ENCODE measurements at regions not wholly inside any gene's neighbourhood (a gene's known extent, or its start where the extent isn't known, plus 50 kb on each side); places are given as distances from the start of the nearest gene placed in this dataset.
"Not testable (repeated sequence)": the region's sequence is repeated elsewhere in the genome, so short reads cannot be mapped to it uniquely, and the experiment has no call there.

- Mint-ChIP-seq H3K27me3 (ENCODE audit: insufficient read depth) (no peaks in the 10 kb centered on the region), H3K4me3 (no peak overlapping the region), H3K9me3 (no peaks in the 10 kb centered on the region), H3K36me3 (ENCODE audit: low read depth) (no peaks in the 10 kb centered on the region), H3K27ac (no peak overlapping the region), H3K4me1 (ENCODE audit: low read depth) (no peaks in the 10 kb centered on the region)
- intact Hi-C loops (cut with micrococcal nuclease) = no loop called here
- DNase-seq (ENCODE audit: low spot score) = no peak
These were observed 81.1 kb downstream of the XRCC2 start for GRCh38 chr7:152594801-152595200.

GRCh38 chr7:152591976-152592375 lies 84.0 kb downstream of the XRCC2 start:
- Mint-ChIP-seq H3K4me1 (ENCODE audit: low read depth) (no peaks in the 10 kb centered on the region), H3K36me3 (ENCODE audit: low read depth) (no peaks in the 10 kb centered on the region), H3K27me3 (ENCODE audit: insufficient read depth) (no peaks in the 10 kb centered on the region), H3K9me3 (no peaks in the 10 kb centered on the region), H3K27ac (no peak overlapping the region), H3K4me3 (no peak overlapping the region)
- intact Hi-C loops (cut with micrococcal nuclease) = no loop called here
- DNase-seq (ENCODE audit: low spot score) = no peak

GRCh38 chr7:152590481-152590880 lies 85.5 kb downstream of the XRCC2 start:
- Mint-ChIP-seq H3K4me1 (ENCODE audit: low read depth) (no peaks in the 10 kb centered on the region), H3K9me3 (no peaks in the 10 kb centered on the region), H3K27ac (no peak overlapping the region), H3K4me3 (no peak overlapping the region), H3K36me3 (ENCODE audit: low read depth) (no peaks in the 10 kb centered on the region), H3K27me3 (ENCODE audit: insufficient read depth) (no peaks in the 10 kb centered on the region)
- DNase-seq (ENCODE audit: low spot score) = no peak
- intact Hi-C loops (cut with micrococcal nuclease) = no loop called here

GRCh38 chr7:152589821-152590220 lies 86.1 kb downstream of the XRCC2 start:
- H3K36me3 Mint-ChIP-seq (ENCODE audit: low read depth); H3K9me3 Mint-ChIP-seq; H3K27ac Mint-ChIP-seq; H3K27me3 Mint-ChIP-seq (ENCODE audit: insufficient read depth); DNase-seq (ENCODE audit: low spot score); H3K4me3 Mint-ChIP-seq; H3K4me1 Mint-ChIP-seq (ENCODE audit: low read depth); intact Hi-C loops (cut with micrococcal nuclease): not testable (repeated sequence)

GRCh38 chr7:152588350-152588749 lies 87.6 kb downstream of the XRCC2 start:
- no peaks in the 10 kb centered on the region for H3K27me3 Mint-ChIP-seq (ENCODE audit: insufficient read depth)
- no peaks in the 10 kb centered on the region for H3K36me3 Mint-ChIP-seq (ENCODE audit: low read depth)
- DNase-seq (ENCODE audit: low spot score) = no peak
- no peaks in the 10 kb centered on the region for H3K4me1 Mint-ChIP-seq (ENCODE audit: low read depth)
- H3K27ac Mint-ChIP-seq = no peak overlapping the region
- no peak overlapping the region for H3K4me3 Mint-ChIP-seq
- intact Hi-C loops (cut with micrococcal nuclease) = no loop called here
- H3K9me3 Mint-ChIP-seq = no peaks in the 10 kb centered on the region

- intact Hi-C loops (cut with micrococcal nuclease) = no loop called here
- Mint-ChIP-seq H3K4me1 (ENCODE audit: low read depth) (no peaks in the 10 kb centered on the region), H3K4me3 (no peak overlapping the region), H3K27me3 (ENCODE audit: insufficient read depth) (no peaks in the 10 kb centered on the region), H3K27ac (no peak overlapping the region), H3K9me3 (no peaks in the 10 kb centered on the region), H3K36me3 (ENCODE audit: low read depth) (no peaks in the 10 kb centered on the region)
- no peak for DNase-seq (ENCODE audit: low spot score)
These were observed 88.6 kb downstream of the XRCC2 start for GRCh38 chr7:152587366-152587765.

GRCh38 chr7:152583006-152583405 lies 92.9 kb downstream of the XRCC2 start:
- no peak overlapping the region for H3K4me3 Mint-ChIP-seq
- intact Hi-C loops (cut with micrococcal nuclease) = no loop called here
- no peaks in the 10 kb centered on the region for H3K27me3 Mint-ChIP-seq (ENCODE audit: insufficient read depth)
- no peaks in the 10 kb centered on the region for H3K4me1 Mint-ChIP-seq (ENCODE audit: low read depth)
- H3K9me3 Mint-ChIP-seq = no peaks in the 10 kb centered on the region
- DNase-seq (ENCODE audit: low spot score) = no peak
- H3K36me3 Mint-ChIP-seq (ENCODE audit: low read depth) = no peaks in the 10 kb centered on the region
- H3K27ac Mint-ChIP-seq = no peak overlapping the region

- DNase-seq (ENCODE audit: low spot score) = no peak
- no peaks in the 10 kb centered on the region for H3K9me3 Mint-ChIP-seq
- H3K27me3 Mint-ChIP-seq (ENCODE audit: insufficient read depth) = no peaks in the 10 kb centered on the region
- no peak overlapping the region for H3K27ac Mint-ChIP-seq
- H3K4me3 Mint-ChIP-seq = no peak overlapping the region
- intact Hi-C loops (cut with micrococcal nuclease) = no loop called here
- H3K4me1 Mint-ChIP-seq (ENCODE audit: low read depth) = no peaks in the 10 kb centered on the region
- no peaks in the 10 kb centered on the region for H3K36me3 Mint-ChIP-seq (ENCODE audit: low read depth)
These were observed 96.9 kb downstream of the XRCC2 start for GRCh38 chr7:152579070-152579469.

GRCh38 chr7:152577339-152577738 lies 98.6 kb downstream of the XRCC2 start:
- Mint-ChIP-seq H3K4me1 (ENCODE audit: low read depth) (no peaks in the 10 kb centered on the region), H3K9me3 (no peaks in the 10 kb centered on the region), H3K27ac (no peak overlapping the region), H3K27me3 (ENCODE audit: insufficient read depth) (no peaks in the 10 kb centered on the region), H3K4me3 (no peak overlapping the region), H3K36me3 (ENCODE audit: low read depth) (no peaks in the 10 kb centered on the region)
- no peak for DNase-seq (ENCODE audit: low spot score)
- intact Hi-C loops (cut with micrococcal nuclease) = no loop called here

- no peaks in the 10 kb centered on the region for H3K4me1 Mint-ChIP-seq (ENCODE audit: low read depth)
- no peak for DNase-seq (ENCODE audit: low spot score)
- intact Hi-C loops (cut with micrococcal nuclease) = no loop called here
- no peak overlapping the region for H3K27ac Mint-ChIP-seq
- H3K4me3 Mint-ChIP-seq = no peak overlapping the region
- H3K36me3 Mint-ChIP-seq (ENCODE audit: low read depth) = no peaks in the 10 kb centered on the region
- no peaks in the 10 kb centered on the region for H3K9me3 Mint-ChIP-seq
- no peaks in the 10 kb centered on the region for H3K27me3 Mint-ChIP-seq (ENCODE audit: insufficient read depth)
These were observed 100.9 kb downstream of the XRCC2 start for GRCh38 chr7:152574892-152575548.

GRCh38 chr7:152573186-152573585 lies 102.8 kb downstream of the XRCC2 start:
- H3K36me3 Mint-ChIP-seq (ENCODE audit: low read depth); H3K27ac Mint-ChIP-seq; H3K27me3 Mint-ChIP-seq (ENCODE audit: insufficient read depth); intact Hi-C loops (cut with micrococcal nuclease); H3K9me3 Mint-ChIP-seq; H3K4me3 Mint-ChIP-seq; DNase-seq (ENCODE audit: low spot score); H3K4me1 Mint-ChIP-seq (ENCODE audit: low read depth): not testable (repeated sequence)

GRCh38 chr7:152572101-152572500 lies 103.8 kb downstream of the XRCC2 start:
- Mint-ChIP-seq H3K4me3 (no peak overlapping the region), H3K4me1 (ENCODE audit: low read depth) (no peaks in the 10 kb centered on the region), H3K27me3 (ENCODE audit: insufficient read depth) (no peaks in the 10 kb centered on the region), H3K9me3 (no peaks in the 10 kb centered on the region), H3K27ac (no peak overlapping the region), H3K36me3 (ENCODE audit: low read depth) (no peaks in the 10 kb centered on the region)
- intact Hi-C loops (cut with micrococcal nuclease) = no loop called here
- no peak for DNase-seq (ENCODE audit: low spot score)

- no peaks in the 10 kb centered on the region for H3K36me3 Mint-ChIP-seq (ENCODE audit: low read depth)
- DNase-seq (ENCODE audit: low spot score) = no peak
These were observed 104.9 kb downstream of the XRCC2 start for GRCh38 chr7:152571068-152571467.

GRCh38 chr7:152568972-152569371 lies 107.0 kb downstream of the XRCC2 start:
- no peaks in the 10 kb centered on the region for H3K9me3 Mint-ChIP-seq
- intact Hi-C loops (cut with micrococcal nuclease) = no loop called here

More at GRCh38 chr7:152571068-152571467, 104.9 kb downstream of the XRCC2 start:
- no peaks in the 10 kb centered on the region for H3K9me3 Mint-ChIP-seq
- no peak overlapping the region for H3K27ac Mint-ChIP-seq
- intact Hi-C loops (cut with micrococcal nuclease) = no loop called here
- no peaks in the 10 kb centered on the region for H3K27me3 Mint-ChIP-seq (ENCODE audit: insufficient read depth)
- H3K4me3 Mint-ChIP-seq = no peak overlapping the region
- no peaks in the 10 kb centered on the region for H3K4me1 Mint-ChIP-seq (ENCODE audit: low read depth)

More at GRCh38 chr7:152568972-152569371, 107.0 kb downstream of the XRCC2 start:
- Mint-ChIP-seq H3K4me3 (no peak overlapping the region), H3K27me3 (ENCODE audit: insufficient read depth) (peaks cover 5% of the 10 kb centered on the region), H3K4me1 (ENCODE audit: low read depth) (no peaks in the 10 kb centered on the region), H3K36me3 (ENCODE audit: low read depth) (no peaks in the 10 kb centered on the region), H3K27ac (no peak overlapping the region)
- no peak for DNase-seq (ENCODE audit: low spot score)
